Fibroblast of lung (primary cell): ENCODE measurements at regions not wholly inside any gene's neighbourhood (a gene's known extent, or its start where the extent isn't known, plus 50 kb on each side); places are given as distances from the start of the nearest gene placed in this dataset.

Experiments used
- CTCF ChIP-seq, 2 donors: IDR thresholded peaks in 1 of 2; conservative IDR thresholded peaks in 1 of 2; 1 replicate in 1 of 2; 2 replicates in 1 of 2; pipeline ENCODE4 v1.5.1; 2011 to 2012; ENCODE audit warnings: low read length in 2 of 2, control low read depth in 1 of 2, inconsistent platforms in 1 of 2, low read depth in 1 of 2, mild to moderate bottlenecking in 1 of 2
- EZH2 ChIP-seq: IDR thresholded peaks from 2 replicates; pipeline ENCODE4 v1.5.1; 2012; ENCODE audit warnings: low read length, control low read depth, mild to moderate bottlenecking; ENCODE audit errors: missing control alignments

DNA sequence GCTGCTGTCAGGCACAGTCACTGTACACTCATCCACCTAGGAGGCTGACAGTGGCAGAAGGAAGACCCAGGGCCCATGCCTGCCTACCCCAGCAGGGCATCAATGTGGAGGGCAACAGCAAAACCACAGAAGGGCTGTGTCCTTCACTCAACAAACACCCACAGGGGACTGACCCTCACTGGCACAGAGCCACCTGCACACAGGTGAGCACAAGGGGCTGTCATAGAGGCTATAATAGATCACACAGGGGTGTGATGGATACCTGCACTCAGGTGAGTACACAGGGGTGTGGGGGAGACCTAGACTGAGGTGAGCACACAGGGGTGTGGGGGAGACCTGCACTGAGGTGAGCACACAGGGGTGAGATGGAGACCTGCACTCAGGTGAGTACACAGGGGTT, 132.8 kb upstream of the TCERG1L start:
- TF ChIP-seq CTCF (conservative IDR thresholded peaks at IDR 0.05 in 1 of 2, IDR thresholded peaks at IDR 0.05 in 1 of 2; ENCODE audit: low read depth in 1 of 2, low read length in 2 of 2) = no peak
- no peak for TF ChIP-seq EZH2
